AG04449 (cell line): ENCODE measurements at regions not wholly inside any gene's neighbourhood (a gene's known extent, or its start where the extent isn't known, plus 50 kb on each side); places are given as distances from the start of the nearest gene placed in this dataset.
"Not testable (repeated sequence)": the region's sequence is repeated elsewhere in the genome, so short reads cannot be mapped to it uniquely, and the experiment has no call there.

Source experiments
- CTCF ChIA-PET: fragments of 350-600 bp; formaldehyde crosslinking; extraction: SDS; loops from one replicate; lab custom pipeline; 2021; ENCODE audit warnings: antibody characterized with exemption; lab: Yijun Ruan, JAX
- POLR2A ChIA-PET: fragments of 400-600, 350-600 bp; formaldehyde crosslinking; extraction: SDS; loops from one replicate; lab custom pipeline; 2020; ENCODE audit warnings: antibody characterized with exemption, inconsistent platforms; lab: Yijun Ruan, JAX
- DNase-seq: peaks from one replicate; pipeline ENCODE4 v3.0.0-alpha.2; 2010; ENCODE audit warnings: low read depth, low spot score
- H3K4me3 ChIP-seq: 2 replicates; pipeline ENCODE4 v1.5.1; 2011; ENCODE audit warnings: low read depth, mild to moderate bottlenecking, control low read depth, low read length
- CTCF ChIP-seq: IDR thresholded peaks from one replicate; pipeline ENCODE4 v1.5.1; 2011; ENCODE audit warnings: mild to moderate bottlenecking, moderate library complexity, low read length, control low read depth, inconsistent platforms; ENCODE audit not compliant: insufficient read depth; ENCODE audit errors: missing control alignments

GRCh38 chr6:154625721-154626120 lies 107.5 kb upstream of the SCAF8 start:
- POLR2A ChIA-PET = no interaction called here
- TF ChIP-seq CTCF = no peak
- no peak for DNase-seq
- CTCF ChIA-PET = interaction anchor here (1.2 kb wide), 1 partner anchor 12 kb away, joined by 3 read pairs; no protein-coding TSS in a partner anchor
- H3K4me3 ChIP-seq = no peak overlapping the region

GRCh38 chr6:154629127-154629526 lies 104.1 kb upstream of the SCAF8 start:
- no peak overlapping the region for H3K4me3 ChIP-seq
- ChIA-PET CTCF (no interaction called here), POLR2A (interaction anchor here (0.6 kb wide), 1 partner anchor 278 kb away, joined by 3 read pairs; no protein-coding TSS in a partner anchor)
- no peak for DNase-seq
- TF ChIP-seq CTCF = no peak

- TF ChIP-seq CTCF = no peak
- ChIA-PET CTCF (no interaction called here), POLR2A (no interaction called here)
- DNase-seq = no peak
- no peak overlapping the region for H3K4me3 ChIP-seq
Measured at GRCh38 chr6:154632119-154632518, 101.1 kb upstream of the SCAF8 start.

- TF ChIP-seq CTCF = no peak
- ChIA-PET CTCF (no interaction called here), POLR2A (no interaction called here)
Measured at GRCh38 chr6:154637392-154637791, 95.8 kb upstream of the SCAF8 start.

GRCh38 chr6:154638369-154638768 lies 94.8 kb upstream of the SCAF8 start:
- H3K4me3 ChIP-seq = no peak overlapping the region
- TF ChIP-seq CTCF = no peak
- ChIA-PET CTCF (no interaction called here), POLR2A (no interaction called here)
- no peak for DNase-seq

More at GRCh38 chr6:154637392-154637791, 95.8 kb upstream of the SCAF8 start:
- no peak for DNase-seq
- no peak overlapping the region for H3K4me3 ChIP-seq

GRCh38 chr6:154639196-154639595 lies 94.0 kb upstream of the SCAF8 start:
- POLR2A ChIA-PET, CTCF ChIA-PET, H3K4me3 ChIP-seq, DNase-seq: not testable (repeated sequence)

GRCh38 chr6:154648188-154648887 lies 84.9 kb upstream of the SCAF8 start:
- no peak overlapping the region for H3K4me3 ChIP-seq
- TF ChIP-seq CTCF = no peak
- POLR2A ChIA-PET = no interaction called here
- CTCF ChIA-PET = interaction anchor here (2.1 kb wide), 1 partner anchor 27 kb away, joined by 8 read pairs; no protein-coding TSS in a partner anchor
- DNase-seq = no peak
